Stimulated activated naive CD4-positive, alpha-beta T cell (primary cell): ENCODE measurements at regions not wholly inside any gene's neighbourhood (a gene's known extent, or its start where the extent isn't known, plus 50 kb on each side); places are given as distances from the start of the nearest gene placed in this dataset.
"Not testable (repeated sequence)": the region's sequence is repeated elsewhere in the genome, so short reads cannot be mapped to it uniquely, and the experiment has no call there.

Experiments used
- DNase-seq, 6 experiments: peaks; one replicate each; lab custom pipeline; 2025; lab: John Stamatoyannopoulos, UW

DNA sequence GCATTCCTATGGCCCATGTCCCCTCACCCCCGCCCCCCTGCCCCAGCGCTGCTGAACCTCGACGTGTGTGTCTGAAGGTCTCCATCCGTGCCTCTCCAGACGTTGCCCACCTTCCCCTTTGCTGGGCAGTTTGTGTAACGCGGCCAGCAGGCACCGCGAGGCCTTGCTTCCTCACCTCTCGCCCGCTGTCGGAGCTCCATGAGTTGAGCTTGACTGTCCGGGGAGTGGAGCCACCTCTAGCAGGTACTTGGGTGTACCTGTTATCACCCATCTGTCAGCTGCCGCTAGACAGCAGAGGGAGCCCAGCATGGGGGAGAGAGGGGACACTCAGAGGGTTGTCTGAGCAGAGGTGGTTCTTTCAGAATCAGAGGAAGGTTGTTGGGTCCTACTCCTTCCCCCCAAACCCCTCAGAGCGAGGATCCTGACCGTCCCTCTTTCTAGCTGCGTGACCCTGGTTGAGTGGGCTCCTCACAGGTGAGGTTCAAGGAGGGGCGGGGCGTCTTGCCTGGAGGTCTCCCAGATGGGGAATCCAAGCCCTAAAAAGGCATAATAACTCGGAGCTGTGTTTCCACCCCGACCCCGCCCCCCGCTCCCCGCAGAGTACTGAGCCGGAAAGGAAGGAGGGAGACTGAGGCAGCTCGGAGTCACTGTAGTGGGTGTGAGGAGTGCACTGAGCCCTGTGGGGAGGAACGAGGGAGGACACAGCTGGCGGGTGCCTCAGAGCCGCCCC, 184.7 kb downstream of the C9orf50 start:
- DNase-seq, result no peak

DNA sequence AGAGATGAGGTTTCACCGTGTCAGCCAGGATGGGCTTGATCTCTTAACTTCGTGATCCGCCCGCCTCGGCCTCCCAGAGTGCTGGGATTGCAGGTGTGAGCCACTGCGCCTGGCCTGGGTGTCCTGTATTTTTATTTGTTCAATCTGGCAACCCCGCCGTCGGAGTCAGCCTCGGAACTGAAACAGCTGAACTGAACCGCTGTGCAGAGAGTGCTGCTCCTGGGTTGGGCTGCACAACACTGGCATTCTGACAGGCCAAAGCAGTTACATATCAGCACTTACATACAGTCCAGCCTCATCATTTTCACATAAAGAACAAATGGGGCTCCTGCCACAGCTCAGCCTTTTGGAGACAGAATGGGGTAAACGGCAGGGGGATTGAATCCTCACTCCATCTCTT, 185.6 kb downstream of the C9orf50 start:
- no peak for DNase-seq

DNA sequence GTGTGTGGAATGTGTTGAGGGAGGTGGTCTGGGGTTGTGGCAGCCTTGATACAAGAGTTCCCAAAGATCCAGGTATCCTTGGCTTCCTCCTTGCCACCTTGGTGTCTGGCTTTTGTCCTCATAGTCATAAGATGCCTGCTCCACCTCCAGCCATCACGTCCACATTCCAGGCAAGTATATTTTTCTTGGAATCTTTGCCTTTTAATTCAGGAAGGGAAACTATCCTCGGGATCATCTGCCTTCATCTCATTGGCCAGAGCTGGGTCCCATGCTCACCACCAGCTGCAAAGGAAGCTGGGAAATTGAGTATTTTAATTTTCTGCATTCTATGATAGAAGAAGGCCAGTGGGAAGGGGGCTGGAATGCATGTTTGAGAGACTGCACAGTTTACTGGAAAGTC, 186.7 kb downstream of the C9orf50 start:
- DNase-seq, result no peak

DNA sequence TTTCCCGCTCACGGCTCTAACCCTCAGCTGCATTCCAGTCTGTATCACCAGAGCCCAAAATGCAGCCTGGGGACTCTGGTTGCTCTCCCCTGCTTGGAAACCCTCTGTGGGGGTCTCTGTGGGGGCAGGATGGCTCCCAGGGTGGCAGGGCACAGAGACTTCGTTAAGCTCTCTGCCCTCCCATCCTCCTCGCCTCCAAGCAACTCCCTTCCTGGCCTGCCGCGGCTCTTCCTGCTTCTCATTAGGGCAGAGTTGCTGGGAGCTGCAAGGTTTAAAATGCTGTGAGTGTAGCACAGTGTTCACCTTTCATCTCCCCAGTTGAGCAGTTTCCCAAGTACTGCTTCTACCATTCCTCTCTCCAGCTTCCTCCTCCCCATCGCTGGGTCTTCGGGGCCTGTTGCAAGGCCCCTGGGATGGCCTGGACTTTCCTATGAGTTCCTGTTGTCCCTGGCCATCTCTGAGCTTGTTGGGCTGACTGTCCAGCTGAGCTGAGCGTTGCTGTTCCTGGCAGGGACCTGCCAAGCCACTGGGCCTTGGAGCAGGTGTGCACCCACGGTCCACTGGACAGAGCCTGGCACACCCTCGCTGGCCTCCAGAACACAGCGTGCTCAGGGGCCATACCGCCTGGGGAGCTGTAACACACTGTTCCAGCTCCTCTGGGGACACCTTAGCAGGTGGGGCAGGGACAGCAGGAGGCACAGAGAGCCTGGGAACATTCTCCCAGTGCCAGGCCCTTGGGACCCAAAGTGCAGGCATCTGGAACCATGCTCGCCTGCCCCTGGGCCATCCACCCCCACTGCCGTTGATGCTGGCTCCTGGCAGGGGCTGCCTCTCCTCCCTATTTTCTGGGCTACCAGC, 188.4 kb downstream of the C9orf50 start:
- no peak for DNase-seq

DNA sequence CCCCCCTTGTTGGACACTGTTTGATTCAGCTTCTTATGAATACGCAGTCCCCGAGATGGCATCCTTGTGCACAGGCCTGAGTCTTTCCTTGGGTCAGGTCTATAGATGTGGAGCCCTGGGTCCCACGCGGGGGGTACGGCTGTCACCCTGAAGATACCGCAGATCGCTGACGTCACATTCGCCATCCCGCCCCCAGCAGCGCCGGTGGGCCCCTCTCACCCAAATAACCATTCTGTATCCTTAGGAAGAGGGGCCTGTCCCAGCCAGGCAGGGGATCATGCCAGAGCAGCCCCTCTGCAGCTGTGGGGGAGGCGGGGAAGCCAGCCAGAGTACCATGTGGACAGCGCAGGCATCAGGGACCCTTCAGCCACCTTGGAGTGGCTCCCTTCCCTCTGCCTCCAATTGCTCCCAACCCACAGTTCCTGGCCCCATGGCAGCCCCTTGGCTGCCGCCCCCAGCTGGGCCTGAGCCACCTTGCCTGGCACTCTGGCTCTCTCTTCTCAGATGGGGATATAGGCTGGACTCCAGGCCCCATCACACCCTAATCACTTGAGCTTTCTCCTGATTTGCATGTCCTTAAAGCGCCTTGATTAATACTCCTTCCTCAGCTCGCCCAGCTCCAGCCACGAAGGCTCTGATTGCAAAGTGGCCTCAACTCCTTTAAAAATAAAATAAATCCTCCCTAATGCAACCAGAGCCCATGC, 189.8 kb downstream of the C9orf50 start:
- DNase-seq, result no peak

DNA sequence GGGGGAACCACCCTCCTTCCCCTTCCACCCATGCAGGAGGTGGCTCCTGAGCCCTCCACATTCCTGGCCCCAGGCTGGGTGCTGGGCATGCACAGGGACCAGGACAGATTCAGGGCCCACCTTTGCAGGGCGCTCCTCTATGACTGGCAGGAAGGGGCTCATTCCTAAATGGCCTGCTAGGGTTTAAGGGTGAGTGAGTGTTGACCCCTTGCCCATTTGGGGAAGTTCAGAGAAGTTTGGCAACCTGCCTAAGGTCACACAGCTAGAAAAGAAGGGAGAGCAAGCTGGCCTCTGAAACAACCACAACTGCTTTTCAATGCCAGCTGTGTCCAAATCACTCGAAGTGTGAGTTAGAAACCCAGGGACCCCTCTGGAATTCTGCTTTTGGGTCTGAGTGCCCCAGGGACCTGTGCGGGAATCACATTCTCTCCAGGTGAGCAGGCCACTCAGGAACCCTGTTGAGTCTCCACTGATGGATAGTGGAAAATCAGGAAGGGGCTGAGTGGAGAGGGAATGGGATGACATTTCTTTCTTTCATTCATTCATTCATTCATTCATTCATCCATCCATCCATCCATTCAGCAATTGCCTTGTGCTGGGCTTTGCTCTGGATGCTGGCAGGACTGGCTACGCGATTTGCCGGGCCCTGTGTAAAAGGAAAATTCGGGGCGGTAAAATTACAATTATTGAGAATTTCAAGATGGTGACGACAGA, 191.9 kb downstream of the C9orf50 start:
- no peak for DNase-seq

DNA sequence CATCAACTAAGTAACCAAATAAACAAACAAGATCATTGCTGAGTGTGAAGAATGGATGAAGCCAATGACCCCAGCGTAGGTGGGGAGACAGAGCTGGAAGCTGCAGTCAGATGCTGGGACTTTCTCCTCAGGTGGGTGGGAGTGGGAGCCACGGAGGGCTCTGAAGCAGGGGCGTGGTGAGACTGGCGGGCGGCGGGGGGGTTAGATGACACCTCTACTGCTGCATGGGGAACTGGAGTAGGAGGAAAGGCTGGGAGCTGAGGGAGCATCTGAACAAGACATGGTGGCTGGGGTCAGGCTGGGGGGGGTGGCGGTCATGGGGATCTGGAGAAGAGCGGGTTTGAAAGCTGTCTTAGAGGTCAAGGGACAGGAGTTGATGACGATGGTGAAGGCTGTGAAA, 193.8 kb downstream of the C9orf50 start:
- no peak for DNase-seq

DNA sequence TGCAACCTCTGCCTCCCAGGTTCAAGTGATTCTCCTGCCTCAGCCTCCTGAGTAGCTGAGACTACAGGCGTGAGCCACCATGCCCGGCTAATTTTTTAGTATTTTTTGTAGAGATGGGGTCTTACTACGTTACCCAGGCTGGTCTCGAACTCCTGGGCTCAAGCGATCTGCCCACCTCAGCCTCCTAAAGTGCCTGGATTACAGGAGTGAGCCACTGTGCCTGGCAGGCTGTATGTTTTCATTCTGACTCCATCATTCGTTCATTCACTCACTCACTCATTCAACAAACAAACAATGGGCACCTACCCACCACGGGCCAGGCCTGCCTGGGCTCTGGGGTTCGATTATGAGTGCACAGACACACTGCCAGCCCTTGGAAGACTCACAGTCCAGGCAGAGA, 197.1 kb downstream of the C9orf50 start:
- DNase-seq, result not testable (repeated sequence)

DNA sequence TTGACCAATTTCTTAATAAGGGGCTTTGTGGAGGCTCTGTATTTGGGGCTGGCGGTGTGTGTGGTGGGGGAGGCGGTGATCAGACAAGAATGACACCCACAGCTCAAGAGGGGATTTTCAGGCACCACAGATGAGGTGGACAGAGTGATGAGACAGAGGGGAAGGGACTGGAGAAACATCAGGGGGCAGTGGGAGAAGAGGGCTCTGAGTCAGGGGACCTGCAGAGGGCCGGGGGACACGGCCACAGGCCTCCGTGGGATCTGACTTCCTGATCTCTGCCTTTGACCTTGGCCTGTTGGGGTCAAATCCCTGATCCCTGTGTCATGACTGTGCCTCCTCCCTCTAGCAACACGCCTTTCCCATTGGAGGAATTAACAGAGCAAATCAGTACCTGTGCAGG, 197.7 kb downstream of the C9orf50 start:
- DNase-seq, result no peak

DNA sequence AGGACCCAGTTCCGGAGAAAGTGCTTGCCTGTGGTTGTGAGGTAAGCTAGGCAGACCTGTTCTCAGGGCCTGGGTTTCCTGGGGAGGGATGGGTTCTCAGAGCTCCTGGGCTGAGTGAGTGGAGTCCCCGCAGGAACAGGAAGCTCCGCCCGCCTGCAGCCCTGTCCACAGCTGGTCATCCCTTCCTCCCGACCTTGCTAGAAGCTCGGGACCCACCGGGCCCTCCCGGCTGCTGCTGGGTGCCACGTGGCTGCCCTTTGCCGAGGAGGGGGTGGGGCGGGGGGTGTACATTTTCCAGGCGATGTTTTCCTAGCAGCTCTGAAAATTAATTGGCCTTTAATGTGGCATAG, 198.1 kb downstream of the C9orf50 start:
- DNase-seq, result no peak

DNA sequence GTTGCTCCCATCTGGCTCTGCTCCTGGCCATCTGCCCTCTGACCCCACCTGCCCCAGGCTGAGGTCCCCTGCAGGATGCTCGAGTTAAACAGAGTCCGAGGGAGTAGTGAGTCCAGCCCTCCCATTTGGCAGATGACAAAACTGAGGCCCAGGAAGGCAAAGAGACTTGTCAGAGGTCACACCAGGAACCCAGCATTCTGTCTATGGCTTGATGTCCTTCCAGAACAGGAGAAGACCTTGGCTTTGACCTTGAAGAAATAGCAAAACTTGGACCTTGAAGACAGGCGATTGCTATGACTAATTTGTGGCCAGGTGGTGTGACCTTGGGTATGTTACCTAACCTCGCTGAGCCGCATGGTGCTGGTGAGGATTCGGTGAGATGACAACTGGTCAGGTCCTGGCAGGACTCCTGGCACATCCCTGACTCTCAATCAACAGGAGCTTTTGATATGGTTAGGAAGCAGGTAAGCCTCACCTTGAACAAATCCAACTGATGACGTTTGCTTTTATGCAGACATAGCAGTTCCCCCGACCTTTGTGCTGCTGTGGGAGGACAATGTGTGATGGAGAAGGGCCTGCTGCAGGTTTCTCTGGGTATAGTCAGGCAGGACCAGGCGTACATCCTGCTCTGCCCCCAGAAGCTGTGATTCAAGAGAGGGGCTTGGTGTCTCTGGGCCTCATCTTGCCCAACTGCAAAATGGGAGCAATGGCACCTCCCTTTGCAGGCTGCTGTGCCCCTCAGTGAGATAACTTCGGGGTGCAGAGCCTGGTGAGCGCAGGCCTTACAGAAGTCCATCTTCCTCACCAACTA, 198.7 kb downstream of the C9orf50 start:
- no peak for DNase-seq

DNA sequence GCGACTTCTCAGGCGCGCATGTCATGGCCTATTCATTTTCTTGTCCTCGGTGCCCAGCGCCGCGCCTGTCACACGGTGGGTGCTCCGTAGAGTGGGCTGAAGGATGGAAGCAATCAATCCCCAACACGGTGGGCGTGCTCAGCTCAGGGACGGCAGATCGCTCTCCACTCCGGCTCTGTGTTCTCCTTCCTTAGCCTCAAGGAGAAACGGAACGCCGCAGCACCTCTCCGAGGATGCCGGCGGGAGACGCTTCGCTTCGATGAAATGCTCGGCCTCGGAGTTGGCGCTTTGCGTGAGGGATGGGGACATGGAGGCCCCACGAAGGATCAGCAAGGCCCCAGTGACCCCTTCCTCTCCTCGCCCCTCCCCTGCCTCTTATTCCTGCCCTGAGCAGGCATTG, 199.5 kb downstream of the C9orf50 start:
- DNase-seq, result no peak

DNA sequence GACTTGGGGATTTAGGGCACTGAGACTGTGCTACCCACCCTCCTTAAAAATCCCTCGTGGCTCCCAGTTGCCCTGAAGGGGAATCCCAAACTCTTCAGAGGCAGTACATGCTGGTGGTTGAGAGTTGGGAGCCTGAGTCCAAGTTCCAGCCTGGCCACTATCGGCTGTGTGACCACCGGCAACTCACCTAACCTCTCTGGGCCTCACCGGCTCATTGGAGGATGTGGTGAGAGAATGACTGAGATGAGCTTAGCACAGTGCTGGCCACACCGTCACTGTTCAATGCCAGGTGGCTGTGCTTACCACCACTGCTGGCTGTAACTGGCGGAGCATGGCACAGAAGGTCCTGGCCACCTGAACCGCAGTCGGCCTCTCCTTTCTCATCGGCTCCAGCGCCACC, 200.2 kb downstream of the C9orf50 start:
- no peak for DNase-seq

DNA sequence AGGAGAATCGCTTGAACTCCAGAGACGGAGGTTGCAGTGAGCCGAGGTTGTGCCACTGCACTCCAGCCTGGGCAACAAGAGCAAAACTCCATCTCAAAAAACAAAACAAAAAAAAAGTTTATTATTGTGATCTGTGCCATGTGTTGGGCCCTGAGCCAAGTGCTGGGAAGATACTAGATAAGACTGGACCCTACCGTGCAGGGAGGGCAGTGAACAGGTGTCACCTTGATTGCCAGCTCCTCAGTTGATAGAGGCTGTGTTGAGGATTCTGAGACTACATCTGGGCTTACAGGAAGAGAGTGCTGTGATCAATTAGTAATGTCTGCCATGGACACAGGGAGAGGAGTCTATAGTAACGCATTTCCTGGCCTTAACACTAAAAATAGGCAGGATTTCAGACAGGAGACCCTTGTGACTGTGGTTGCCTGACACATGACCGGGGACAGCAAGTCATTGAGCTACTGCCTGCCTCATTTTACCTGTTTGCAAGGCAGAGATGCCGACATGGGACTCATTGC, 201.5 kb downstream of the C9orf50 start:
- no peak for DNase-seq

DNA sequence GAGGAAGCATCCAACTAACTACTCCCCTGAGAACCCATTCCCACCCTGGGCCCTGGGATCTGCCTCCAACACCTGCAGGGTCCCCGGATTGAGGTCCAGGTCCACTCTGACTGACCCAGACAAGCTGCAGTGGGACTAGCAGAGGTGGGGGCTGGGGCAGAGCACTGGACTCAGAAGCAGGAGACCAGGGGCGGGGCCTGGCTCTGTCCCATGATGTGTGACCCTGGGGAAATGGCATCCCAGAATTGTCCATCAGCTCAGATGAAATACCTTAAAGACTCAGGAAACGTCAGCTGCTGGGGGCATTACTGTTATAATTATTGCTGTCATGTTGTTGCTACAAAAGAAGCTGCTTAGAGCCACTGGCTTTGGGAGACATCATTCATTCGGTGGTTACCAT, 202.4 kb downstream of the C9orf50 start:
- DNase-seq, result no peak

DNA sequence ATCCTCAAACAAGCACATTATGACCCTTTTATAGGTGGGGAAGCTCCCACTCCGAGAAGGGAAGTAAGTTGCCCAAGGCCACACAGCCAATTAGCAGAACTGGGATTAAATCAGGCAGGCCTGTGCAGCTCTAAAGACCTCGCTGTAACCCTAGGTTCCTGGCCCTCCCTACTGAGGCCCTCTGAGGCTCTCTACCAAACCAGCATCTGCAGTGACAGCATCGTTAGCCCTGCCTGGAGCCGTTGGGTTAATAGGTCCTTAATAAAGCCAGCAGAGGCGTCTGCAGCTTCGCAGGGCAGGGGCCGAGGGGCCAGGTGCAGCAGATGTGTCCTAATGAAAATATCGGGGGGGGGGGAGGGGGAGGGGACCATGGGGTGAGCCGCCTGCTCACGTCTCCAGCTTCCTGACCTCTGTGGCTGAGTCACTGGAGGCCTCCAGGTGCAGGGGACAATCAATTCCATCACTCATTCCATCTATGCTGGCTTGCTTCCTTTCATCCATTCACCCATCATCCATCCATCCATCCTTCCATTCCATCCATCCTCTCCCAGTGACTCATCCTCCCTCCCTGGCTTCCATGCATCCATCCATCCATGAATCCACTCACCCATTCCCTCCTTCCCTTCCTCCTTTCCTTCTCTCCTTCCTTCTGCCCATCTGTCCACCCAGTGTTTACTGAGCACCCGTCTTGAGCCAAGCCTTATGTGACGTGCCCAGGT, 203.9 kb downstream of the C9orf50 start:
- DNase-seq, result no peak

DNA sequence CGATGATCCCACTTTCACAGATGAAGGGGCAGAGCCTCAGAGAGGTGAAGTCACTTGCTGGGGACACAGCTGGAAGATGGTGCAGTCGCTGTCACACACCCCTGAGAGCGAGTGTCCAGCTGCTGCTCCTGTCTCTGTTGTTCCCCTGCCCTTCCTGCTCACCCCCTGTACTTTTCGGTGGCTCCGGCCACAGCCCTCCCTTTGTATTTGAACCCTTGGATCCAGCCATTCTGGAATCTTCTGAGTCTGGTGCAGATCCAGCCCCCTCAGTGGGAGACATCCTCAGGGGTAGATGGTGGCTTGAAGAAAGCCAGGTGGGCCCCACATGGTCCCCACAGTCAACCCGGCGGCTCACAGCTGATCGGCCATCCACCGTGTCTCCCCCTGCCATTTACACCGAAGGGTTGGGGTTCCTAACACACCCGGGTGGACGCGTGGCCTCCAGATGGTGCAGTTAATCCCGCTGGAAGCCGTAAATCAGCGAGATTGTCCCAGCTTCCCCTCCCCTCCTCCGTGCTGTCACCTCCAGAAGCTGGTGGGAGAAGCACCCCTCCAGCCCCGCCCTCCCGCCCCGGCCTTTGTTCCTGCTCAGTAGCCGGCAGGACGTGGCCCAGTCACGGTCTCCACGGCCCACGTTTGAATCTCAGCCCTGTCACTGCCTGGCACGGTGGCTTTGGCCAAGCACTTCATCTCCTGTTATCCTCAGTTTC, 204.8 kb downstream of the C9orf50 start:
- DNase-seq, result no peak

DNA sequence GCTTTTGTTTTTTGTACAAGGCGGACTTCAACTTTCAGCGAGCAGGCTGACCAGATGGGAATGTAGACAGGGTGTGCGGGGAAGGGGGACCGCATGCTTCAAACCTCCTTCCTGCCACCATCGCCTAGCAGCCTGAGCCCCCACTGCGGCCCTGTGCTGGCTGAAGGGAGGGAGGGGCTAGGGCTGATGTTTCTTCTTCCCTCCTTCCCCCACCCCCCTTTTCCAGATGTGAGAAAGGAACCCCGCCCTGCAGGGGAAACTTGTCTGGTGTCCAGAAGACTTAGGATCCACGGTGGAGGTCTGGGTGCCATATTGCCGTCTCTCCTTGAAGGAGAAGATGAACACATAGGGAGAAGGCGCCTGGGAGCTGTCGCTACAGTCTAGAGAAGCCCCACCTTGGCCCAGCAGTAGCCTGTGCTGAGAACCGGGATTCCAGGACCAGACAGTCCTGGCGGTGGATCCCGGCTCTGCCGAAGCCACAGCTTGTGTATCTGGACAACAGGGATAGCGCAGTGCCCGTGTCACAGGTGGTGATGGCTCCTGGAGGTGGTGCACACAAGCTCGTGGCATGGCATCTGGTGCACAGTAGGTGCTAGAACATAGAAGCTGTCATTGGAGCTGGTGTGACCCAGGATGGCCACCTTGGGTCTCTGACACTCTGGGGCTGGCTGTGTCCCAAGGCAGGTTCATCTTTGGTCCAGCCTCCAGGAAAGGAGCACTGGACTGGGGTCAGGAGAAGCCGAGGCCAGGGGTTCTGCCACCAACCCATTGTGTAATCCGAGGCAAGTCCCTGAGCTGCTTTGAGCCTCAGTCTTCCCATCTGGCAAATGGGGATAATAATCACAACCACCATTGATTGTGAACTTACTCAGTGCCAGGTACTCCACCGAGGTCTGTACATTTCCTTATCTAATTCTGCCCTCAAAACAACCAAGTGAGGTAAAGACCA, 205.6 kb downstream of the C9orf50 start:
- peak in 1 of 6 experiments; percentile 10 for DNase-seq
